Neutrophil (primary cell): ENCODE measurements at regions not wholly inside any gene's neighbourhood (a gene's known extent, or its start where the extent isn't known, plus 50 kb on each side); places are given as distances from the start of the nearest gene placed in this dataset.

Experiments used
- H3K27ac ChIP-seq: fragments of 200-600 bp; sonication (generic); 2 replicates; pipeline ENCODE4 v1.5.1; 2016; ENCODE audit warnings: mild to moderate bottlenecking, moderate library complexity
- H3K27me3 ChIP-seq: fragments of 200-600 bp; sonication (generic); 2 replicates; pipeline ENCODE4 v1.6.0; 2016; ENCODE audit warnings: mild to moderate bottlenecking
- H3K36me3 ChIP-seq: fragments of 200-600 bp; sonication (generic); 2 replicates; pipeline ENCODE4 v1.5.1; 2017
- H3K4me1 ChIP-seq, 2 experiments: fragments of 200-600 bp in 1 of 2; sonication (generic) in 1 of 2; 1 replicate in 1 of 2; 2 replicates in 1 of 2; pipeline versions ENCODE4 v1.5.1 to v1.6.1; 2013 to 2016; ENCODE audit warnings: low read depth in 1 of 2, low read length in 1 of 2, mild to moderate bottlenecking in 1 of 2, moderate library complexity in 1 of 2; ENCODE audit not compliant: control insufficient read depth in 1 of 2, insufficient read depth in 1 of 2
- H3K4me3 ChIP-seq, 2 experiments: fragments of 200-600 bp in 1 of 2; sonication (generic) in 1 of 2; 1 replicate in 1 of 2; 2 replicates in 1 of 2; pipeline ENCODE4 v1.5.1; 2013 to 2016; ENCODE audit warnings: low read depth in 1 of 2, low read length in 1 of 2, mild to moderate bottlenecking in 1 of 2, moderate library complexity in 1 of 2
- H3K9me3 ChIP-seq: fragments of 200-600 bp; sonication (generic); 2 replicates; pipeline ENCODE4 v1.5.1; 2016
- TF ChIP-seq, protein P1 (sequence below): fragments of 200-600 bp; sonication (generic); IDR thresholded peaks from 2 replicates; pipeline ENCODE4 v1.5.1; 2016; ENCODE audit warnings: antibody characterized with exemption

DNA sequence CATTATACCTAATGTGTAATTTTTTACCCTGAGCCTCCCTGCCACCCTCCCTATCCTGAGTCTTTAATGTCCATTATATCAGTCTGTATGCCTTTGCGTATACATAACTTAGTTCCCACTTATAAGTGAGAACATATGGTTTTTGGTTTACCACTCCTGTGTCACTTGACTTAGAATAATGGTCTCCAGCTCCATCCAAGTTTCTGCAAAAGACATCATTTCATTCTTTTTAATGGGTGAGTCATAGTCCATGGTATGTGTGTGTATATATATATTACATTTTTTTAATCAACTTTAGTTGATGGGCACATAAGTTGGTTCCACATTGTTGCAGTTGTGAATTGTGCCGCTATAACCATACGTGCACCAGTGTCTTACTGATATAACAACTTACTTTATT lies 477.1 kb upstream of the NEGR1 start:
- Histone ChIP-seq H3K27ac (no peak overlapping the region), H3K27me3 (no peaks in the 10 kb centered on the region), H3K4me3 (no peak overlapping the region), H3K36me3 (no peaks in the 10 kb centered on the region), H3K9me3 (no peaks in the 10 kb centered on the region), H3K4me1 (no peaks in the 10 kb centered on the region)
- TF ChIP-seq, protein P1, sequence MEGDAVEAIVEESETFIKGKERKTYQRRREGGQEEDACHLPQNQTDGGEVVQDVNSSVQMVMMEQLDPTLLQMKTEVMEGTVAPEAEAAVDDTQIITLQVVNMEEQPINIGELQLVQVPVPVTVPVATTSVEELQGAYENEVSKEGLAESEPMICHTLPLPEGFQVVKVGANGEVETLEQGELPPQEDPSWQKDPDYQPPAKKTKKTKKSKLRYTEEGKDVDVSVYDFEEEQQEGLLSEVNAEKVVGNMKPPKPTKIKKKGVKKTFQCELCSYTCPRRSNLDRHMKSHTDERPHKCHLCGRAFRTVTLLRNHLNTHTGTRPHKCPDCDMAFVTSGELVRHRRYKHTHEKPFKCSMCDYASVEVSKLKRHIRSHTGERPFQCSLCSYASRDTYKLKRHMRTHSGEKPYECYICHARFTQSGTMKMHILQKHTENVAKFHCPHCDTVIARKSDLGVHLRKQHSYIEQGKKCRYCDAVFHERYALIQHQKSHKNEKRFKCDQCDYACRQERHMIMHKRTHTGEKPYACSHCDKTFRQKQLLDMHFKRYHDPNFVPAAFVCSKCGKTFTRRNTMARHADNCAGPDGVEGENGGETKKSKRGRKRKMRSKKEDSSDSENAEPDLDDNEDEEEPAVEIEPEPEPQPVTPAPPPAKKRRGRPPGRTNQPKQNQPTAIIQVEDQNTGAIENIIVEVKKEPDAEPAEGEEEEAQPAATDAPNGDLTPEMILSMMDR: no peak

DNA sequence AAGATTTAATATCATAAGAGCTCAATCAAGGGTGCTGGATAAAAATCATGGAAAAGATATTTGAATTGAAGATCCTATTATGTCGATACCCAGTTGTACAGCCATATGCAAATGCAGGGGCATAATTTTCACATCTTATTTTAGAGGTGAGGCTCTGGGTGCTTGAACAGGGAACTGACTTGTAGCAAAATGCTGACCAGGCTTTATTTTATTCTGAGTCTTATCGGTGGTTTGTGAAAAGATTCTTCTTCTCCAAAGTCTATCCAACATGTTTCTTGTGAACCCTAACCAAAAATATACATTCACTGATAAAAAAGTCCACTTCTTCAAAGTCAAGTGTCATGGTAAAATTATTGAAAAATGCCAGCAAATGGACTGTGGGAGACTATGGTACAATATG lies 475.5 kb upstream of the NEGR1 start:
- no peaks in the 10 kb centered on the region for H3K36me3 ChIP-seq
- no peak overlapping the region for H3K27ac ChIP-seq
- H3K4me1 ChIP-seq: no peaks in the 10 kb centered on the region
- TF ChIP-seq, protein P1: no peak
- H3K4me3 ChIP-seq: no peak overlapping the region
- no peaks in the 10 kb centered on the region for H3K27me3 ChIP-seq
- no peaks in the 10 kb centered on the region for H3K9me3 ChIP-seq

DNA sequence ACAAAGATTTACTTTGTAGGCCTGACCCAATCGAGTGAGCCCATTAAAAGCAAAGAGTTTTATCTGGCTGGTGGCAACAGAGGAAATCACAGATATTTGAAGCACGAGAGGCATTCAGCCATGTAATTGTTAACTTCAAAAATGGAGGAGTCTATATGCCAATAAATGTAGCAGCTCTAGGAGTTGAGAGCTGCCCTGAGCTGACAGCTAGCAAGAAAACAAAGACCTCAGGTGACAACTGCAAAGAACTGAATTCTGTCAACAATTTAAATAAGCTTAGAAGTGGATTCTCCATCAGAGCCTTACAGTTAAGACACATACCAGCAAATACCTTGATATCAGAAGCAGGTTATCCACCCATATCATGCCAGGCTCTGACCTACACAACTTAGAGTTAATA lies 463.1 kb upstream of the NEGR1 start:
- no peaks in the 10 kb centered on the region for H3K36me3 ChIP-seq
- H3K4me1 ChIP-seq: no peaks in the 10 kb centered on the region
- H3K27me3 ChIP-seq: no peaks in the 10 kb centered on the region
- no peak overlapping the region for H3K27ac ChIP-seq
- TF ChIP-seq, protein P1: no peak
- no peaks in the 10 kb centered on the region for H3K9me3 ChIP-seq
- no peak overlapping the region for H3K4me3 ChIP-seq

DNA sequence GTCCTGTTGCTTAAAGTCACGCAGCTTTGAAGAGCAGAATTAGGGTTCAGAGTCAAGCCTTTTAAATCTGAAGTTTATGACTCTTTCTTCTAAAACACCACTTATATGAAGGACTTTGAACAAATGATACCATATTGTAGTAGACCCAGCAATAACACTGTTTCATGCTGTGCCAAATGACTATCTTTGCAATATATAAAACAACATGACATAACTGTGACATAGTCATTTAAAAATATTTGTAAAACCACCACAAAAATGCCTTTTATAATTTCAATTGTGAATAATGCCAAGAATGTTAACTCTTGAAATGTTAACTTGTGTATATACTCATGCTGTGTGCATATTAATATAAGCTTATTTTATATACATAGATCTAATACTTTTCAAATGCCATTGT lies 452.1 kb upstream of the NEGR1 start:
- Histone ChIP-seq H3K36me3 (no peaks in the 10 kb centered on the region), H3K27me3 (no peaks in the 10 kb centered on the region)

DNA sequence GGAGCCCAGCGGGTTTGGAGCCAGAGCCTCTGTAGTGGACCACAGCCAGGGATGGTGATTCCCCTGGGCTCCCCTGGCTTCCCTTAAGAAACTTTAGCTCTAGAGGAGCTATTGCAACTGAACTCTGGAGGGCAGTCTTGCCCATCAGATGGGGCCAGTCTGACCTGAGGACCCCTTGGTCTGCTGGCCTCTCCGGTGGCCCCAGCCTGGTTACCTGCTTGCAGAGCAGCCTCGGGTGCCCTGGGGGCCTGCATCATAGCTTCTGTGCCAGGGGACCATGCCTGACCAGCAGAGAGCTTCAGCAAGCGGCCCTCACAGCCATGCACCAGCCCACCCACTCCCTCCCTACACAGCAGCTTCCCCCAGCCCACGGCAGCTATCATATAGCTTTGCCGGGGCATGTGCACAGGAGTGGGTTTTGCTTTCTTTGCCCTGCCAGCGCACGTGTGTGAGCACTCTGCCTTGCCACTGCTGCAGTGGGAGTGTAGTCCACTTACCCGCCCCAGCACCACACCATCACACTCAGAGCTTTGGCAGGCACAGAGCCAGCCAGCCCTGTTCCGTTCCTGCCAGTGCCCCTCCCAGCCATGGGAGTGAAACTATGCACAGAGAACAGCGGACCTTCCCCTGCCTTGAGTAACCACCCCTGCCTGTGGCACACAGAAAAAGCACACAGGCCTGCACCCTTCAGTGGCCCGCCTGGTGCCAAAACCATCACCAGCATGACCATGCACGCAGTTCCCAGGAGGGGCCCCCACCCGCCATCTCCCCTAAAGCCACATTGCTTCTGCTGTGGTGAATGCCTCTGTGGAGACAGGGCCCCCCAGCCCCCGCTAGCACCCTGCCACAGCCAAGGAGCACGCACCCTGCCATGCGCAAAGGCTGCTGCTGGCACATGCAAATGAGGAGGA lies 442.9 kb upstream of the NEGR1 start:
- Histone ChIP-seq H3K27me3 (no peaks in the 10 kb centered on the region), H3K4me1 (no peaks in the 10 kb centered on the region), H3K4me3 (no peak overlapping the region), H3K36me3 (no peaks in the 10 kb centered on the region), H3K27ac (no peak overlapping the region), H3K9me3 (peaks cover 3% of the 10 kb centered on the region)
- TF ChIP-seq, protein P1: no peak

More for the DNA sequence above, 452.1 kb upstream of the NEGR1 start:
- Histone ChIP-seq H3K9me3 (no peaks in the 10 kb centered on the region), H3K4me3 (no peak overlapping the region), H3K27ac (no peak overlapping the region), H3K4me1 (no peaks in the 10 kb centered on the region)
- TF ChIP-seq, protein P1: no peak
